NCI-H748 (cell line): ENCODE measurements at regions not wholly inside any gene's neighbourhood (a gene's known extent, or its start where the extent isn't known, plus 50 kb on each side); places are given as distances from the start of the nearest gene placed in this dataset.
A peak's percentile ranks its signal among the peaks of the same experiment; 100 is the strongest.

ENCODE experiments used
- DNase-seq: peaks from one replicate; lab custom pipeline; 2025; ENCODE audit not compliant: unreplicated experiment; lab: John Stamatoyannopoulos, UW

DNA sequence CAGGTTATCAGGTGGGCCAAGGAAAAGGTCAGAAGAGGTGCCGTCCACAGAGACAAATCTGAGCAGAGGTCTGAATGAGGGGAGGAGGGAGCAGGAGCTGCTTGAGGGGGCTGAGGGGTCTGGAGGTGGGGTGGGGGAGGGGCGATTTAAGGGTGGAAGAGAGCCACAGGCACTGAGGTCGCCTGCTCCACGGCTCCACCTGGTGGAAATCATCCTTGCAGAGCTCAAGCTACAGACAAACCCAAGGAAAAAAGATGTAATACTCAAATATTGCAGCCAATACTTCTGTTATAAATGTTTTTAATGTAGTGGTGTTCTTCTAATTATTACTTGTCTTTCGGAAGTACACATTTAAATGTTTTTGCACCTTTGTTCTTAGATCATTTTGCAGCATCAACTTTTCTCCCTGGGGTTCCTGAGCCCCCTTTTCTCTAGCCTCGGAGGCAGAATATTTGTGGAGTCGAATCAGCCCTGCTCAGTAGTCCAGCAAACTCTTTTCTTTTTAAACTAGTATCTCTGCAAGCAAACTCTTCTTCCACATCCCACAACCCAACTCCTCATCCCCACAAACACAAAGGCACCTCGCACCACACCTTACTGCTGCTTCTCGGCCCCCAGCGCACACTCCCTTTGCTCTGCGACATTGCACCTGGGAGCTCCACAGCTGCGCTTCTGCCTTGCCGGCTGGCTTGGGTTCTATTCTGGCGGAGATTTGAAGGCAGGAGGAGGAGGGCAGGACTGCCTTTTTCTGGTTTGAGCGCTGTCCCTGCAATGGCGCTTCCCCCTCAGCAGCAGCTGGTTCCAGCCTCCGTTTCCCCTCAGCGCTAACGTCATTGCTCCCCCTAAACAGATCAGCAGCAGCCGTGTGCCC, 51.0 kb upstream of the TFAP2A start:
- DNase-seq: peak; percentile 64
